SIG-M5 treated with dmso at 0.1 percent for 504 hours (cell line): ENCODE measurements at regions not wholly inside any gene's neighbourhood (a gene's known extent, or its start where the extent isn't known, plus 50 kb on each side); places are given as distances from the start of the nearest gene placed in this dataset.
A peak's percentile ranks its signal among the peaks of the same experiment; 100 is the strongest.

Source experiments
- DNase-seq: peaks from one replicate; lab custom pipeline; 2025; ENCODE audit not compliant: unreplicated experiment; lab: John Stamatoyannopoulos, UW

DNA sequence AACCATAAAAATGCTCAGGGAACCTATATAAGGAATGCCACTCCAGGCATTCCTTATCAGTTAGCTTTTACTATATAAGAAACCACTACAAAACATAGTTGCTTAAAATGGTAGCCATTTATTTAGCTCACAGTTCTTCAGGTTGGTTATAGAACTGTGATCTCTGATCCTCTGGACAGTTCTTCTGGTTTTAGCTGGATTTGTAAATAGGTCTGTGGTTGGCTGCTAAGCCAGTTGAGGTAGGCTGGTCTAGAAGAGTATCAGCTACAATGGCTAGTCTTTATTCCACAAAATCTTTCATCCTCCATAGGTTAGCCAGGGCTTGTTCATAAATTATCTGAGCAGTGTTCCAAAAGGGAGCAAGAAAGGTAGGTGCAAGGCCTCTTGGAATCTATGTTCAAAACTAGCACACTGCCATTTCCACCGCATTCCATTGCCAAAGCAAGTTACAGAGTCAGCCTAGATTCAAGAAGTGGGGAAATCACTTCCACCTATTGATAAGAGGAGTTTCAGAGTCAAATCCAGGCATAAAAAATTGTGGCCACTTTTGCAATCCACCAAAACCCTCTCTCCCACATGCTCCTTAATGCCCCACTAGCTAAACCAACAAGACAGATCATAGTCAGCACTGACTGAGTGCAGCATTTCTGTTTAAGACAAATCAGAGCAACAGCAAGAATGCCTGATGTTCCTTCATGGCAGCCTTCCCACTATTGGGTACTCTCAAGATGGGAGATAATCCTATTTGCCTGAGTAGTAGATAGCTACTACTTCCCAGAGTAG, 146.4 kb downstream of the IRS1 start:
- no peak for DNase-seq

DNA sequence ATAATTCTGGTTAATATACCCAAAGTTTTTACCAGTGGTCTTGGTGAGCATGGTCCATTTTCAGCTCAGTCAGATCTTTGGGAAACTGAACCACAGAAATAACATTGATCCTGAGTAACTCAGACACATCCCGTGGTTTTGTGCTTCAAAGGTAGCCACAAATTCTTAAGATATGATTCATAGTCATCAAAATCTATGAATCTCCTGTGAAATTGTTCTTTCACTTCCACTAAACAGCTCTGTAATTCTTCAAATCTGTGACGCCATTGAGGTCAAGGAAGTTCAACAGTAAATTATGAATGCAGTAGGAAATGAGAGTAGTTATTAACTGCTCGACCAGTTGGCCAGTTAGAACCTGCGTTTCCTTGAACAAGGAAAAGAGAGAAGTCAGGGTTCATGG, 147.3 kb downstream of the IRS1 start:
- peak; percentile 86 for DNase-seq

DNA sequence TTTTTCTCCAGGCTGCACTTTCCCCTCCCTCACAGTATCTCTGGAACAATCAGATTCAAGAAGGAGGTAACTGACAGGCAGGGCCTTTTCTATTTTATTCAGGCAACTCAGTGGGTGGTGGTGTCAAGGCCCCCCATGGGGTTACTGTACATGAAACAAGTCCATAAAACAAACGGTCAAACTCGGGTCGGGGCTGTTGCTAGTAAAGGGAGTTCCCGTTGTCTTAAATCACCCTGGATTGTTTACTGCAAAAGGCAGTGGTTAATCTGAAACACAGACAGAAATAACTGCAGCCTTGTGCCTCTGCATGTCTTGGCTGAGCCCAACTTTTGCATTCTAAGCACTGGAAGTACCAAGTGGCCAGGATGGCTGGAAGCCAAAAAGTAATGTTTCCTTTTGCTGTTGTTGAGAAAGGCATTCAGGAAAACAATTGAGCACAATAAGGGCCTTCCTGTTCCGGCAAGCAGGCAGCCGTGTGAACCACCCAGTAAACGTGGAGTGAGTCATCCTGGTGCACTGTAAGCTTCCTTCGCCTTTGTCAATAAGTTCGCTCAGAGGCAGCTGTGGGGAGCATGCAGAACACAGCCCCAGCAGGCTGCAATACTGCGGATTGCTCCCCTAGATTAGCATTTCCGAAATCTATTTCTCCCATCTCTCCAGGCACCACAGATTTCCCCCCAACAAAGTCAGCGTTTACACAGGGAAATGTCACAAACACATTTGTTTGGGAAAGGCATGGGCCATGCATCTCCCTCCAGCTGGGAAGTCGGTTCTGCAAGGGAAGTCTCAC, 149.6 kb downstream of the IRS1 start:
- peak; percentile 95 for DNase-seq

DNA sequence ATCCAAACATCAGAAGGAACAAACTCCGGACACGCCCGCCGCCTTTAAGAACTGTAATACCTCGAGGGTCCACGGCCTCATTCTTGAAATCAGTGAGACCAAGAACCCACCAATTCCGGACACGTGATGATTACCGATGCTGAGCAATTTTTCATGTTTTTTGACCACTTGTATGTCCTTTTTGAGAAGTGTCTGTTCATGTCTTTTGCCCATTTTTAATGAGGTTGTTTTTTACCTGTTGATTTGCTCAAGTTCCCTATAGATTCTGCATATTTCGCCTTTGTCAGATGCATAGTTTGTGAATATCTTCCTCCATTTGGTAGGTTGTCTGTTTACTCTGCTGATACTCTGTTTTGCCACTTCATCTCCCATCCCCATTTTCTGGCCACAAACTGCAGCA, 150.4 kb downstream of the IRS1 start:
- no peak for DNase-seq

DNA sequence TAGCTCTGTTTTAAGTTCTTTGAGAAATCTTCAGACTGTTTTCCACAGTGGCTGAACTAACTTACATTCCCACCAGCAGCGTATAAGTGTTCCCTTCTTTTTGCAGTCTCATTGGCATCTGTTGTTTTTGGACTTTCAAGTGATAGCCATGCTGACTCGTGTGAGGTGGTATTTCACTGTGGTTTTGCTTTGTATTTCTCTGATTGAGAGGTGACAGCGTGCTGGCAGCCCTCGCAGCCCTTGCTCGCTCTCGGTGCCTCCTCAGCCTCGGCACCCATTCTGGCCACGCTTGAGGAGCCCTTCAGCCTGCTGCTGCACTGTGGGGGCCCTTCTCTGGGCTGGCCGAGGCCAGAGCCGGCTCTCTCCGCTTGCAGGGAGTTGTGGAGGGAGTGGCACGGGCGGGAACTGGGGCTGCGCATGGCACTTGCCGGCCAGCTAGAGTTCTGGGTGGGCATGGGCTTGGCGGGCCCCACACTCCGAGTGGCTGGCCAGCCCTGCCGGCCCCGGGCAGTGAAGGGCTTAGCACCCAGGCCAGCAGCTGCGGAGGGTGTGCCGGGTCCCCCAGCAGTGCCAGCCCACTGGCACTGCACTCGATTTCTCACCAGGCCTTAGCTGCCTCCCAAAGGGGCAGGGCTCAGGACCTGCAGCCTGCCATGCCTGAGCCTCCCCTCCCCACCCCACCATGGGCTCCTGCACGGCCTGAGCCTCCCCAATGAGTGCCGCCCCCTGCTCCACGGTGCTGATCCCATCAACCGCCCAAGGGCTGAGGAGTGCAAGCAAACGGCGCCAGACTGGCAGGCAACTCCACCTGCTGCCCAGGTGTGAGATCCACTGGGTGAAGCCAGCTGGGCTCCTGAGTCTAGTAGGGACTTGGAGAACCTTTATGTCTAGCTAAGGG, 151.8 kb downstream of the IRS1 start:
- no peak for DNase-seq

DNA sequence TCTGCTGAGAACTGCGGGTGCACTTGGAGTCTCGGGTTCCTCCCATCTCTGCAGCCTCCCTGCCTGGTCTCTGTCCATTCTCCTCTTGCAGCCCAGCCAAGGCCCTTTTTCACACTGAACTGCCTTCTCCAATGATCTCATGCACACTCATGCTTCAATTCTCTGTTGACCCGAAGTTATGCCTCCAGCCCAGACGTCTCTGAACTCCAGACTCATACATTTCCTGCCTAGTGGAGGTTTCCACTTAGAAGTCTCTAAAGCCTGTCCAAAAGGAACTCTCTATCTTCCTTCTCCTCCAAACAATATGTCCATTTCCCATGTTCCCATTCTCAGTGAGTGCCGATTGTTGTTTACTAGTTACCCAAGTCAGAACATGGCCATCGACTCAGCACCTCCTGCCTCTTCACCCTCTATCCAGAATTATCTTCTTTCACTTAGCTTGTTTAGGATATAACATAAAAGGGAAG, 155.2 kb downstream of the IRS1 start:
- DNase-seq, result no peak

DNA sequence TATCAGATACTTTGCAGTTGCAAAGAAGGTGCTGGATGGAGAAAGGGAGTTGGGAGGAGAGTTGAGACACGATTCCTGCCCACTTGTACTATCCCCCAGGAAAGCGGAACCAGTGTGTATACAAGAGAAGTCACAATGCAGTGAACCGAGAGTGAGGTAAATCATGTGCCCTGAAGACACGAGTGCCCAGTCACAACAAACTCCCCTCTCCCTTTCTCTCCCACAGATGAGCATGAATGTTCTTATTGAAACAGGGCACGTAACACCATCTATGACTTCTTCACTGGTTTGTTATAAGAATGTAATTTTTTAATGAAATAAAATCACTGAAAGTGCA, 155.7 kb downstream of the IRS1 start:
- DNase-seq, result no peak

DNA sequence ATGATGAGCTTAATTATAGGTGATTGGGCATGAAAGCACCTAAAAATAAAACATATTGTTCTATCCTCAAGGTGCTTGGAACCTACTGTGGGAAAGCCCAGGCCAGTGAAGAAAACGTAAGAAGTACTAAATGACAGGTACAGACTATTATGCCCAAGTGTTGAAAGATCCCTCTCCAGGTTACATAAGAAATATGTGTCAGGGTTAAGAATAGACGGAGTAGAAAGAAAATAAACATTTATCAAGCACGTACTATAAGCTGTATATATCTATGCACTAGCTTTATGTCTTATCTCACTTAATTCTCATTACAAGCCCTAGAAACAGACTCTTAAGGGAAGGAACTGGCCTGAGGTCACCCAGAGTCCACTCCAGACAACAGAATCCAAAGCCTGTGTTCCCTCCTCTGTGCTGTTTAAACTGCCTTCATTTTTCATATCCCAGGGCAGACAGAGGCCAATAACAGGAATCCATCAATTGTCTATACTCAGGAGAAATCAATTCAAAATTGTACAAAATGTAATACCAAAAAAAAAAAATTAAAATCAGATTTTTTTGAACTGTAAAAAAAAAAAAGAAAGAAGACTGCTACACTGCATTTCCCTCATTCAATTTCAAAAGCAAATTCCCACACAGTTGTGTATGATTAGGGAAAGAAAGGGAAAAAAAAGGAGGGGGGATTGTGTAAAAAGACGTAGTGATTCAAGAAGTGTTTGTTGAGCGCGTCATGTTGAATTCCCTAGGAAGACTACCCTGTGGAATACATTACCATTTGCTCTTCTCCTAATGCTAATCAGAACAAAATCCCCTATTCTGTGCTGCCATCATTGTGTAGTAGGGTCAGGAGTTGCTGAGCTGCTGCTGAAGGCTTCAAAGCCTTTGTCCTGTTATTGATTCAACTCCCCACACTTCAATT, 156.3 kb downstream of the IRS1 start:
- DNase-seq, result no peak

DNA sequence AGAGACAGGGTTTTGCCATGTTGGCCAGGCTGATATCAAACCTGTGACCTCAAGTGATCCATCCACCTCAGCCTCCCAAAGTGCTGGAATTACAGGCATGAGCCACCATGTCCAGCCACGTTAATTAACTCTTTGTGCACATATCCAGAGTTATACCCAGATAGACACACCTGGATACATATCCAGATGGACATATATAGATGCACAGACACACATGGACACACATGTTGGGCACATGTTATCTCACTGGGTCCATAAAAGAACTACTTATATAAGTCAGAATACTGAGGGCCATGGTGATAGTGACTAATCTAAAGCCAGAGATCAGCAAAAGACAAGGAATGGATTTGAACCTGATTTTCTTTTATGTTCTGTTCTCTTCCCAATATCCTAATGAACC, 158.6 kb downstream of the IRS1 start:
- no peak for DNase-seq

DNA sequence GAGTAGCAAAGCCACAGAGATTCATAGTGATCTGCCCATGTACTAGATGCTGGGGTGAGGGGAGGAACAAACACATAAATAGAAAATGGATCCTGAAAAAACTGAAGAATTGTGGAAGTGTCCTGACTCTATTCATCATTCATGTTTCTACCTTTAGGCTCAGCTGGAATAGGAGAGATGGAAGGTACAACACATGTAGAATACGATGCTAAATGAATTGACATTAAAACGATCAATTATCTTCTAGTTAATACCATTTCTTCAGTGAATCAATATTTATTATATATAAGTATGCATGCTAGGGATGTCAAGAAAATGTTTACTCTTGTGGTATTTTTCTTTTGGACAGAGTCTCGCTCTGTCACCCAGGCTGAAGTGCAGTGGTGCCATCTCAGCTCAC, 159.1 kb downstream of the IRS1 start:
- DNase-seq, result no peak

DNA sequence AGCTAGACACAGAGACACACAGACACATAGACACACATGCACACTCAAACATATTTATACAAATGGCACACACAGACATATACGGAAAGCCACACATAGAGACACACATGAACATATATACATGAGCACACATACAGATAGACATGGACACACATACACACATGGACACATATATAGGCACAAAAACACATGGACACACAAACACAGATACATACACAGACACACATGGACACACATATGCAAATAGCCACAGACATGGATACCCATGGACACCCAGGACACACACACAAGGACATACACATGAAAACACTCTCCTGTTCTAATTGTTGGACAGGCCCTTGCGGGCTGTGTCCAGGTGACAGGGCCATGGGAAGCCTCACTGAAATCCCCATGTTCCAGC, 160.1 kb downstream of the IRS1 start:
- no peak for DNase-seq

DNA sequence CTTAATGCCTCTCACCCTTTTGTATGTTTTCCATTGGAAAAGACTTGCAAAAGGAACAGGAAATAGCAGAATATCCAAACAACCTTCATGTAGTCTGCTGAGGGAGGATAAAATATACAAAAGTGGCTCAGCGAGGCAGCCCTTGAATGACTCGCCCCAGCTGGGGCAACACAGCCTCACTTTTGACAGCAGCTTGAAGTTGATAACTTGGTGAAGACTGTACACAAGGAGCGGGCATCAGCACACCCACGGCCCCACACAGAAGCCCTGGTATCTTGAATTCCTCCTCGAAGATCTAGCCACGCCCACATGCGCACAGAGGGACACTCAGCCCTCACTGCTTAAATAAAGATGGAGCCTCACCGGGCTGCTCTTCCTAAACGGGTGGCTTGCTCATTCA, 161.0 kb downstream of the IRS1 start:
- no peak for DNase-seq

DNA sequence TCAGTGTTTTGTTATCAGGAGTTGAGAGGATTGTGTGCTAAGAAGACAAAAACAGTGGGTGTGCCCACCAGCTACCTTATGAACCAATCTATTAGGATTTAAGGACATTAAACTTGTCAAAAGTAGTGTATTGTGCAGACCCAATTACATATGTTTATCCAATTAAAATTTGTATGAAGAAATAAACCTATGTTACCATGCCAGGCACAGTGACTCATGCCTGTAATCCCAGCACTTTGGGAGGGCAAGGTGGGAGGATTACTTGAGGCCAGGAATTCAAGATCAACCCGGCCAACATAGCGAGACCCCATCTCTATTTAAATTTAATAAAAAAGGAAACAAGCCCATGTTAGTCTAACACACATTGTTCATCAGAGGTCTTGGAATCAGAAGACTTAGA, 162.2 kb downstream of the IRS1 start:
- no peak for DNase-seq

DNA sequence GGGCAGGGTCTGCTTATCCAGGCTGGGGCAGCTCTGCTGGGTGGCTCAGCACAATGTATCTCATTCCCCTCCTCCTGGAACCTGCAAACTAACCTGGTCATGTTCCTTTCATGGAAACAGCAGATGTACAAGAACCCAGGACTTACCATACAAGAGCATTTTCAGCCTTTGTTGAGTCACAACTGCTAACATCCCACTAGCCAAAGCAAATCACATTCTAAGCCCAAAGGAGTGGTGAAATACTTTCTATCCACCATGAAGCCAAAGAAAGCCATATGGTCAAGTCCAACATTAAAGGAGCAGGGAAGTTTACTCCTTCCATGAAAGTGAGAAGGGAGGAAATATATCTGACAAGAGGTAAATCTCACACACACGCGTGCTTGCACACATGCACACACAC, 163.0 kb downstream of the IRS1 start:
- DNase-seq, result no peak

DNA sequence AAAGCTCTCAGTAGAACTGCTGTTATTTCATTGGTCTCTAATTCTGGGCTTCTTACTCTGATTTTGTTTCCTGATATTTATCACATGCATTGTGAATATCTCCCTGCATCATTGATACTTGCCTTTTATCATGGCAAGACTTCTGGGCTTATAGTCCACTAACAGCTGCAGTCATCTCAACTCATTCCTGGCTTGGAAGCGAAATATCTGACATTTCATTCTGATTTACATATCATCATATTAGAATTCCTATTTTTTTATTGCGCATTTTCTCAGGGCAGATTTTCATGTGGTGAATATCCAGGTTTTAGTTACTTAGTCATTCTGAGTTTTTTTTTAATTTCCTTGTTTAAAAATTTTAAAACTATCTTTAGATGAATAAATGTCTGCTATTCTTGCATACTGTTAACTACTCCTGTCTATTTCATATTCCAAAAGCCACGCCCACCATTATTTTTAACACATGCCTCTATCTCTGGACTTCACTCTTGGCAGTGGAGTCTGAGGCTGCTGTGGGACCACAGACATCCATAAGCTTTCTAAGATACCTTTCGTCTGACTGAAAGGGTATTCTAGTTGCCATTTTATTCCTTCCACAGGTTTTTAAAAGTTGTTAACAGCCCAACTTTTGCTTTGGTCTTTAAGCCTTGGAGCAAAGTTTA, 164.5 kb downstream of the IRS1 start:
- no peak for DNase-seq

DNA sequence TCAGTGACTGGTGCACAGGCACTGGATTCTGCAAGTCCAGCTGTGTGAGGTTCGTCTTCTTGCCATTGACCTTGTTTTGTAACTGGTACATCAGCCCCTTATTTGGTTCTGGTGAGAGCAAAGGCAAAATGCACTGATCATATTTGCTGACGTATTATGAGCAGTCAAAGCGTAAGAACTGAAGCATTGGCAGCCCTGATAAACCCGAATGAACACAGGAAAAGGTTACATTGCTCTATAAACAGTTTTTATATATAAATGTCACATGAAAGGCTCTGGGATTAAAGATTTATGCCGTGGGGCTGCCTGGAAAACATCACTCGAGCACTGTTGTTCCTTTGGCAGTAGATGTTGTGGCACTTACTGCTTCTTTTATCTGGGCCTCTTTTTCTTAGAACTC, 167.9 kb downstream of the IRS1 start:
- DNase-seq, result no peak

DNA sequence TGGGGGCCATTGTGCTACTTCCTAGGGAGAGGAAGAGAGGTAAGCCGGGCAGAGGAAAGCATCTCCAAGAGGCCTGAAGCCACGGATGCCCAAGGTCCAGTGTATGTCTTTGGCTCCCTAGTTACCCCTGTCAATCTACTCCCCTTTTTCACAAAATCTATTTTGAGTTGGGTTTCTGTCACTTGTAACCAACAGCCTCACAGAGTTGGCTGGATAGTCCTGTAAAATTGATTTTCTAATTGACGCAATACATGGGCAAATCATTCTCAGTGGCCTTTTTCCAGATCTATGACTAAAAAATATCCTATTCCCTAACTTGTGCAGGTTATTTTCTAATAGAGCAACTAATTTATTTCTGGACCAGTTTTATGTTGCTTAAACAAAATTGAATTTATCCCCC, 168.4 kb downstream of the IRS1 start:
- DNase-seq, result no peak

DNA sequence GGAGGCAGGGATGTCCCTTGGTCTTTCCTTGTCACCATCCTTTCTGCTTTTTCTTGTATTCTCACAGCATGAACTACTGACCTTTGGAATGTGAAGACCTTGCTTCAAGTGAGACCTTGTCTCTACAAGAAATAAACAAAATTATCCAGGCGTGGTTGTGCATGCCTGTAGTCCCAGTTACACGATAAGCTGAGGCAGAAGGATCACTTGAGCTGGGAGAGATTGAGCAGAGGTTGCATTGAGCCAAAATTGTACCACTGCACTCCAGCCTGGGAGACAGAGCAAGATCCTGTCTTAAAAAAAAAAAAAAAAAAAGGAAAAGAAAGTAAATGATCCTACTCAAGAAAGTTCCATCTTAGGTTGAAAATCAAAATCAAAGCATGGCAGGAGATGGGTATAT, 173.7 kb downstream of the IRS1 start:
- DNase-seq, result no peak

DNA sequence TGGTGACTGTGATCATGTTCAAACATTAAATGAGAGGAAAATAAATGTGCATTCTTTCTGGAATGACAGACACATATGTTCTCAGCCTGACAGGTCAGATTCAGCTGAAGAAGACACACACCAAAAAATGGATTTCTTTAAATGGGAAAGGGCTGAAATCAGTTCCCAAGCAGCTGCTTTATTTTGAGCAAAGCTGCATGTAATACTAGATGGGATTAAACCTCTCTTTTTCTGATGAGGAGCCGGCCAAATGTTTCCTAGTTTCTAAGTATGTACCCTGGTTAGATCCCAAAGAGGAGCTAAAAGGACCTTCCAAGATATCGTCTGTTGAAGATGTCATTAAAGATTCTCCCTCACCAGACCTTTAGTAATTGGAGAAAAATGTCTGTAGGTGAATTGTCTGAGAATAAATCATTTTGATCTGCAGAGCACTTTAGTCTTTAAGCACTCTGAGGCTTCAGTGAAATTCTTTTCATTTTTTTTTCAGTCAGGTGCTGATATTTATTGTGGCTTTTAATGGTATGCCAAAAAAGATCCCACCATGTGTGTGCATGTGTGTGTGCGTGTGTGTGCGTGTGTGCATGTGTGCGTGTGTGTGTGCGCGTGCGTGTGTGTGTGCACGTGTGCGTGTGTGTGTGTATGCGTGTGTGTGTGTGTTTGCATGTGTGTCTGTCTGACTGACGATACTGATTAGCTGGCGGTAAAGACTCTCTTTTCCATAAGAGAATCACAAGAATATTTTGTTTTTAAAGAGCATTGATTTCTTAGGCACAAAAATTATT, 175.8 kb downstream of the IRS1 start:
- DNase-seq, result no peak
